Endothelial cell of umbilical vein (primary cell): ENCODE measurements at regions not wholly inside any gene's neighbourhood (a gene's known extent, or its start where the extent isn't known, plus 50 kb on each side); places are given as distances from the start of the nearest gene placed in this dataset.

Source experiments
- BruUV-seq: library from RNA; stranded (reverse); fragments of 400-500 nt; replicated peaks from 2 replicates; lab custom pipeline; 2021; lab: Mats Ljungman, UMichigan
- CTCF ChIA-PET: fragments of 300-600, 350-600 bp; sonication (Branson Sonifier 250); formaldehyde crosslinking; loops from one replicate; lab custom pipeline; 2021; ENCODE audit warnings: antibody characterized with exemption, inconsistent platforms; lab: Charles Lee
- POLR2A ChIA-PET: fragments of 300-600, 350-600 bp; sonication (Branson Sonifier 250); formaldehyde crosslinking; loops from one replicate; lab custom pipeline; 2021; ENCODE audit warnings: antibody characterized with exemption, inconsistent platforms; lab: Charles Lee
- DNase-seq: peaks from one replicate; pipeline ENCODE4 v3.0.0-alpha.2; 2011; ENCODE audit warnings: low read depth, low spot score
- FAIRE-seq: peaks from 2 replicates; lab custom pipeline; 2011; peaks lifted over from hg19 to GRCh38; lab: Jason Lieb, UNC
- H2AFZ ChIP-seq: 2 replicates; pipeline ENCODE4 v1.6.0; 2012; ENCODE audit warnings: low read depth, low read length, control low read depth, inconsistent platforms
- H3K27ac ChIP-seq: 2 replicates; pipeline ENCODE4 v1.5.1; 2011; ENCODE audit warnings: low read depth, mild to moderate bottlenecking, control low read depth, low read length, moderate library complexity; ENCODE audit not compliant: insufficient read depth
- H3K27me3 ChIP-seq, 2 experiments: 2 replicates each; pipeline versions ENCODE4 v1.6.0 to v1.6.1; 2011; ENCODE audit warnings: low read length in 2 of 2, mixed read lengths in 1 of 2; ENCODE audit not compliant: control insufficient read depth in 2 of 2, insufficient read depth in 2 of 2
- H3K36me3 ChIP-seq, 2 experiments: 2 replicates in 1 of 2; 3 replicates in 1 of 2; pipeline ENCODE4 v1.5.1; 2011; ENCODE audit warnings: low read length in 2 of 2, mild to moderate bottlenecking in 1 of 2, moderate library complexity in 1 of 2; ENCODE audit not compliant: control insufficient read depth in 2 of 2, insufficient read depth in 2 of 2; ENCODE audit errors: extremely low read depth in 1 of 2
- H3K4me1 ChIP-seq: 3 replicates; pipeline ENCODE4 v1.5.1; 2011; ENCODE audit warnings: mild to moderate bottlenecking, low read length; ENCODE audit not compliant: control insufficient read depth, insufficient read depth; ENCODE audit errors: extremely low read depth
- H3K4me2 ChIP-seq: 2 replicates; pipeline ENCODE4 v1.6.1; 2011; ENCODE audit warnings: low read length, control low read depth, mixed read lengths; ENCODE audit not compliant: insufficient read depth
- H3K4me3 ChIP-seq, 3 experiments: fragments of 200-600 bp in 1 of 3; sonication (generic), shearing (Covaris generic) in 1 of 3; replicated peaks in 1 of 3; 2 replicates each; pipeline ENCODE4 v1.5.1; 2011 to 2016; ENCODE audit warnings: control low read depth in 3 of 3, low read length in 3 of 3, mild to moderate bottlenecking in 2 of 3, inconsistent platforms in 1 of 3, low read depth in 1 of 3, moderate library complexity in 1 of 3; ENCODE audit not compliant: insufficient read depth in 1 of 3
- H3K79me2 ChIP-seq: 2 replicates; pipeline ENCODE4 v1.6.0; 2012; ENCODE audit warnings: low read length, inconsistent platforms; ENCODE audit not compliant: control insufficient read depth, insufficient read depth
- H3K9ac ChIP-seq: replicated peaks from 2 replicates; pipeline ENCODE3; 2011; ENCODE audit warnings: low read length, control low read depth; ENCODE audit not compliant: insufficient read depth; ENCODE audit errors: extremely low read depth
- H3K9me1 ChIP-seq: replicated peaks from 3 replicates; pipeline ENCODE4 v1.6.0; 2011; ENCODE audit warnings: mild to moderate bottlenecking, low read length; ENCODE audit not compliant: control insufficient read depth, insufficient read depth; ENCODE audit errors: extremely low read depth
- H3K9me3 ChIP-seq: replicated peaks from 2 replicates; pipeline ENCODE4 v1.5.1; 2012; ENCODE audit warnings: low read length, inconsistent platforms; ENCODE audit not compliant: control insufficient read depth, insufficient read depth
- H4K20me1 ChIP-seq: replicated peaks from 2 replicates; pipeline ENCODE3; 2011; ENCODE audit warnings: mild to moderate bottlenecking, low read length; ENCODE audit not compliant: control insufficient read depth, insufficient read depth; ENCODE audit errors: extremely low read depth
- EZH2 ChIP-seq: IDR thresholded peaks from 2 replicates; pipeline ENCODE4 v1.6.1; 2012; ENCODE audit warnings: borderline replicate concordance, low read depth, mild to moderate bottlenecking, moderate library complexity, low read length, inconsistent platforms; ENCODE audit not compliant: severe bottlenecking
- FOS ChIP-seq: IDR thresholded peaks from 2 replicates; pipeline ENCODE4 v1.6.1; 2011; ENCODE audit warnings: mild to moderate bottlenecking, low read length, moderate library complexity, borderline replicate concordance; ENCODE audit not compliant: insufficient read depth
- GATA2 ChIP-seq: IDR thresholded peaks from 2 replicates; pipeline ENCODE4 v1.7.0; 2011; ENCODE audit warnings: low read depth, mild to moderate bottlenecking, moderate library complexity, mixed read lengths, low read length; ENCODE audit not compliant: insufficient read length, insufficient read depth
- JUN ChIP-seq: IDR thresholded peaks from 2 replicates; pipeline ENCODE4 v1.6.1; 2011; ENCODE audit warnings: borderline replicate concordance, low read depth; ENCODE audit not compliant: insufficient read length, insufficient read depth
- MYC ChIP-seq: IDR thresholded peaks from one replicate; pipeline ENCODE4 v1.6.1; 2011; ENCODE audit warnings: mild to moderate bottlenecking, low read depth, low read length
- POLR2A ChIP-seq: IDR thresholded peaks from 2 replicates; pipeline ENCODE4 v1.6.1; 2012; ENCODE audit warnings: low read depth, mild to moderate bottlenecking, control low read depth, low read length
- POLR2AphosphoS5 ChIP-seq: IDR thresholded peaks from 2 replicates; pipeline ENCODE4 v1.6.1; 2012; ENCODE audit warnings: low read depth, mild to moderate bottlenecking, control low read depth, low read length, moderate library complexity; ENCODE audit not compliant: insufficient read depth
- dilution Hi-C: fragments of 300-500 bp; cut with MboI; formaldehyde crosslinking; loops from one replicate; pipeline ENCODE4 v1.15.0; 2019; ENCODE audit warnings: low sequenced_read_pairs; ENCODE audit not compliant: extremely low pct_ligation_motif_present
- intact Hi-C: fragments of 100-400 bp; cut with micrococcal nuclease; formaldehyde crosslinking; loops from one replicate; pipeline ENCODE4 v1.10.0; 2022
- TF ChIP-seq, protein P1 (sequence below): IDR thresholded peaks from 2 replicates; pipeline ENCODE4 v1.6.1; 2011; ENCODE audit not compliant: insufficient read depth, insufficient read length
- TF ChIP-seq, protein P2 (sequence below), 2 donors: IDR thresholded peaks; 1 replicate in 1 of 2; 2 replicates in 1 of 2; pipeline ENCODE4 v1.5.1; 2011; ENCODE audit warnings: low read length in 2 of 2, mild to moderate bottlenecking in 2 of 2, moderate library complexity in 2 of 2, control low read depth in 1 of 2, inconsistent platforms in 1 of 2, low read depth in 1 of 2; ENCODE audit not compliant: insufficient read depth in 1 of 2; ENCODE audit errors: extremely low read depth in 1 of 2

DNA sequence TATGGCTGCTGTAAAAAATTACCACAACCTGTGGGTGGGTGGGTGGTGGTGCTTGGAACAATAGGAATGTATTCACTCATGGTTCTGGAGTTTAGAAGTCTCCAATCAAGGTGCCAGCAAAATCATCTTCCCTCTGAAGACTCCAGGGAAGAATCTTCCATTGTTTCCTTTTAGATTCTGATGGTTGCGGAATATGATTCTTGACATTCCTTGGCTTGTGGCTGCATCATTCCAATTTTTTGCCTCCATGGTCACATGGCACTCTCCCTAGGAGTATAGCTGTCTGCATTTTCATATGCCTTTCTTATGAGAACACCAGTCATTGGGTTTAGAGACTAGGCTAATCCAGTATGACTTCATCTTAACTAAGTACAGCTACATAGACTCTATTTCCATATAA is 401.0 kb downstream of the HS3ST3B1 start:
- intact Hi-C loops = no loop called here
- no peaks in the 10 kb centered on the region for H3K36me3 ChIP-seq
- H3K4me1 ChIP-seq = no peaks in the 10 kb centered on the region
- no peak overlapping the region for H2AFZ ChIP-seq
- no peak overlapping the region for H3K27ac ChIP-seq
- H3K79me2 ChIP-seq = no peaks in the 10 kb centered on the region
- no peak overlapping the region for H3K9ac ChIP-seq
- H3K4me2 ChIP-seq = no peak overlapping the region
- H3K27me3 ChIP-seq = no peaks in the 10 kb centered on the region
- TF ChIP-seq EZH2 (no peak), GATA2 (no peak), JUN (no peak), FOS (no peak), POLR2AphosphoS5 (no peak), MYC (no peak), POLR2A (no peak)
- TF ChIP-seq, protein P1, sequence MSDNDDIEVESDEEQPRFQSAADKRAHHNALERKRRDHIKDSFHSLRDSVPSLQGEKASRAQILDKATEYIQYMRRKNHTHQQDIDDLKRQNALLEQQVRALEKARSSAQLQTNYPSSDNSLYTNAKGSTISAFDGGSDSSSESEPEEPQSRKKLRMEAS = no peak
- TF ChIP-seq, protein P2, sequence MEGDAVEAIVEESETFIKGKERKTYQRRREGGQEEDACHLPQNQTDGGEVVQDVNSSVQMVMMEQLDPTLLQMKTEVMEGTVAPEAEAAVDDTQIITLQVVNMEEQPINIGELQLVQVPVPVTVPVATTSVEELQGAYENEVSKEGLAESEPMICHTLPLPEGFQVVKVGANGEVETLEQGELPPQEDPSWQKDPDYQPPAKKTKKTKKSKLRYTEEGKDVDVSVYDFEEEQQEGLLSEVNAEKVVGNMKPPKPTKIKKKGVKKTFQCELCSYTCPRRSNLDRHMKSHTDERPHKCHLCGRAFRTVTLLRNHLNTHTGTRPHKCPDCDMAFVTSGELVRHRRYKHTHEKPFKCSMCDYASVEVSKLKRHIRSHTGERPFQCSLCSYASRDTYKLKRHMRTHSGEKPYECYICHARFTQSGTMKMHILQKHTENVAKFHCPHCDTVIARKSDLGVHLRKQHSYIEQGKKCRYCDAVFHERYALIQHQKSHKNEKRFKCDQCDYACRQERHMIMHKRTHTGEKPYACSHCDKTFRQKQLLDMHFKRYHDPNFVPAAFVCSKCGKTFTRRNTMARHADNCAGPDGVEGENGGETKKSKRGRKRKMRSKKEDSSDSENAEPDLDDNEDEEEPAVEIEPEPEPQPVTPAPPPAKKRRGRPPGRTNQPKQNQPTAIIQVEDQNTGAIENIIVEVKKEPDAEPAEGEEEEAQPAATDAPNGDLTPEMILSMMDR (IDR thresholded peaks at IDR 0.05; ENCODE audit: extremely low read depth in 1 of 2, insufficient read depth in 1 of 2, low read depth in 1 of 2, low read length in 2 of 2) = no peak
- no peaks in the 10 kb centered on the region for H4K20me1 ChIP-seq
- ChIA-PET CTCF (no interaction called here), POLR2A (no interaction called here)
- no peaks in the 10 kb centered on the region for H3K9me1 ChIP-seq
- H3K4me3 ChIP-seq = no peak overlapping the region
- DNase-seq (no peak), FAIRE-seq (no peak)
- dilution Hi-C loops = no loop called here
- H3K9me3 ChIP-seq = peaks cover 5% of the 10 kb centered on the region
- BruUV-seq = no TSS peak
